NCI-H446 (cell line): ENCODE measurements at regions not wholly inside any gene's neighbourhood (a gene's known extent, or its start where the extent isn't known, plus 50 kb on each side); places are given as distances from the start of the nearest gene placed in this dataset.
"Not testable (repeated sequence)": the region's sequence is repeated elsewhere in the genome, so short reads cannot be mapped to it uniquely, and the experiment has no call there.

Experiments used
- DNase-seq, 2 experiments: peaks; one replicate each; lab custom pipeline; 2025; lab: John Stamatoyannopoulos, UW

GRCh38 chr15:69675731-69676130 lies 223.1 kb downstream of the RPLP1 start:
- DNase-seq, result no peak

- DNase-seq, result no peak
Measured at GRCh38 chr15:69677403-69677802, 224.8 kb downstream of the RPLP1 start.

GRCh38 chr15:69679623-69680228 lies 227.1 kb downstream of the RPLP1 start:
- DNase-seq, result no peak

- not testable (repeated sequence) for DNase-seq
Measured at GRCh38 chr15:69684823-69685222, 232.2 kb downstream of the RPLP1 start.

GRCh38 chr15:69685512-69686452 lies 233.2 kb downstream of the RPLP1 start:
- no peak for DNase-seq

GRCh38 chr15:69686626-69687025 lies 234.0 kb downstream of the RPLP1 start:
- no peak for DNase-seq

GRCh38 chr15:69689133-69689532 lies 236.5 kb downstream of the RPLP1 start:
- DNase-seq, result no peak

GRCh38 chr15:69691307-69692015 lies 238.8 kb downstream of the RPLP1 start:
- no peak for DNase-seq

- no peak for DNase-seq
Measured at GRCh38 chr15:69692342-69692741, 239.7 kb downstream of the RPLP1 start.

- no peak for DNase-seq
Measured at GRCh38 chr15:69693059-69693458, 240.4 kb downstream of the RPLP1 start.

- no peak for DNase-seq
Measured at GRCh38 chr15:69696946-69697345, 244.3 kb downstream of the RPLP1 start.

- no peak for DNase-seq
Measured at GRCh38 chr15:69697916-69698315, 245.3 kb downstream of the RPLP1 start.

GRCh38 chr15:69699096-69699495 lies 246.5 kb downstream of the RPLP1 start:
- no peak for DNase-seq

- DNase-seq, result no peak
Measured at GRCh38 chr15:69700380-69700779, 247.8 kb downstream of the RPLP1 start.

GRCh38 chr15:69701198-69701597 lies 248.6 kb downstream of the RPLP1 start:
- no peak for DNase-seq

GRCh38 chr15:69703532-69704187 lies 251.0 kb downstream of the RPLP1 start:
- peak in 1 of 2 experiments; percentile 3 for DNase-seq

- no peak for DNase-seq
Measured at GRCh38 chr15:69704229-69704628, 251.6 kb downstream of the RPLP1 start.

- DNase-seq, result no peak
Measured at GRCh38 chr15:69704700-69705099, 252.1 kb downstream of the RPLP1 start.

GRCh38 chr15:69706353-69707097 lies 253.9 kb downstream of the RPLP1 start:
- no peak for DNase-seq

GRCh38 chr15:69707241-69707640 lies 254.6 kb downstream of the RPLP1 start:
- not testable (repeated sequence) for DNase-seq

- DNase-seq, result not testable (repeated sequence)
Measured at GRCh38 chr15:69708436-69709122, 256.0 kb downstream of the RPLP1 start.
